TTC549 (cell line): ENCODE measurements at regions not wholly inside any gene's neighbourhood (a gene's known extent, or its start where the extent isn't known, plus 50 kb on each side); places are given as distances from the start of the nearest gene placed in this dataset.

Source experiments
- FAIRE-seq: peaks from 2 replicates; lab custom pipeline; 2012; peaks lifted over from hg19 to GRCh38; lab: Jason Lieb, UNC

DNA sequence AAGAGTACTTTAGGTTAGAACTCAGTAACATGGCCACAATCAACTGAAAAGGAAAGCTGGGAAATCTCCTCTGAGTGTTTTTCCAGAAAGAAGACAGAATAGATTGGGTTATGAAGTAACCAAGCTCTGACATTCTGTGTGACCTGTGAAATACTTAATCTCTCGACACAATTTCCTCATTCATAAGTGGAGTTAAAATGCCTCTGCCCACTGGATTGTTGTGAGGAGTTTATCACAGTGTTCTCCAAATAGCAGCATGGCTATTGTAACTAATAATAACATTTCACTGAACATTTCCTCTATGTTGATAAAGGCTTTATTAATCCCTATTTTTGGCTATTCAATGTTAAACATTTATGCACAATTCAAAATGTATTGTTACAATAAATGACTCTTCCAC lies 311.0 kb downstream of the GABRB2 start:
- no peak for FAIRE-seq

DNA sequence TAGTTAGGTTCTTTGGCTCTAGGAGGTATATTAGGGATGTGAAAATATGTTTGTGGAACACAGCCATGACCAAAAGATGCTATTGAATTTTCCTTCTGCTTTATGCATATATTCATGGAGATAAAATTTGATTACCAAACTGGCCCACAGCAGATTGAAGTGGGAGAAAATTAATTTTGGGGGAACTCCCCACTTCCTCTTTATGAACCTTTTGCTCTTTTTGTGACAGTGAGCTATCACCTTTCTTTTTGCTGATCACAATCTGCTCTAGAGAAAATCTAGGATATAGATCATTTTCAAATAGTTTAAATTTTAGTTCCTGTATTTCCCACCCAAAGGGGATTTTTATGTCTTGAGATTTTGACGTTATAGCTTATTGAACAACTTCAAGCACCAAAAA lies 313.0 kb downstream of the GABRB2 start:
- no peak for FAIRE-seq

DNA sequence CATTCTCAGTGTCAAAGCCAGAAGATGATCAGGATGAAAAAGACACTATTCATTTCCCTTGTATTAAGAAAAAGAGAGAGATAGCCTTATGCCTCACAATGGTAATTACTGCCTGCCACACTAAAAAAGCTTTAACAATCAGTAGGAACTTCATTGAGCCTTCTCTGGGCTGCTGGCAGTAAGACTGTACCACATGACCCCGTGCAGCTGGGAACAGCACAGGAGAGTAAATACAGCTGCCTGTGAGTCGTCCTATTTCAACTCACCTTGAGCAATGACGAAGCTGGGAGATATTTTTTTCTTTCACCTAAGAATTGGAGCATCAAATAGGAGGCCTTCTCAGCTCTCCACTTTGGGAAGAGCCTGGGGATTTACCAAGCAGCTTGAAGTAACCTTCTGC lies 316.3 kb downstream of the GABRB2 start:
- FAIRE-seq = no peak

DNA sequence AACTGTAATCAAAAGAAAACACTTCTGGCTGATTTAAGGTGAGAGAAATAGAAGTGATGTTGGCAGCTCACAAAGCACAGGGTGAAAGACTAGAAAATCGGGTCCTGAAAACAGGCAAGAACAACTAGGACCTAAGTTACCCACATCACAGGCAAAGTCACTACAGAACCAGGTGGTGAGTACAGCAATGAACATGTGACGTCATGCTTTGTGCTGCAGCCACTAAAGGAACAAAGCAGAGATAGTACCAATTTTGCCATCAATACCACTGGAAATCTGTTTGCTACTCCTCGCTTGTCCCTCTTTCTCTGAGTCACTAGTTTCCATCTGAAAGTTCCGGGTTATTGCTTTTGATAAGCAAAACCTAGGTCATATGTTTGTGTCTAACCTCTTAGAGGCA lies 326.7 kb downstream of the GABRB2 start:
- no peak for FAIRE-seq

DNA sequence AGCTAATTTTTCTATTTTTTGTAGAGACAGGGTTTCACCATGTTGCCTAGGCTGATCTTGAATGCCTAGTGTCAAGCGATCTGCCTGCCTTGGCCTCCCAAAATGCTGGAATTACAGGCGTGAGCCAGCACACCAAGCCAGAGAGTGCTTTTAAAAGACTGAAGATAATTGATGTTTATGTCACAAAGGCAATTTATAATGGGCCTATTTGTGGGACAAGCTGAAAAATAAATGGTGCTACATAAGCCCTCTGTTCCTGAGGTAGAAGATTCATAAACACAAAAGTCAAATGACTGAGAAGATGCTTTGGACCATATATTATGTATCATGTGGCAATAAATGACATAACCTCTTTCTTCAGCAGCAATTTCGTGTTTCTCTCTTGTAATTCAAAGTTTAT lies 329.6 kb downstream of the GABRB2 start:
- no peak for FAIRE-seq

DNA sequence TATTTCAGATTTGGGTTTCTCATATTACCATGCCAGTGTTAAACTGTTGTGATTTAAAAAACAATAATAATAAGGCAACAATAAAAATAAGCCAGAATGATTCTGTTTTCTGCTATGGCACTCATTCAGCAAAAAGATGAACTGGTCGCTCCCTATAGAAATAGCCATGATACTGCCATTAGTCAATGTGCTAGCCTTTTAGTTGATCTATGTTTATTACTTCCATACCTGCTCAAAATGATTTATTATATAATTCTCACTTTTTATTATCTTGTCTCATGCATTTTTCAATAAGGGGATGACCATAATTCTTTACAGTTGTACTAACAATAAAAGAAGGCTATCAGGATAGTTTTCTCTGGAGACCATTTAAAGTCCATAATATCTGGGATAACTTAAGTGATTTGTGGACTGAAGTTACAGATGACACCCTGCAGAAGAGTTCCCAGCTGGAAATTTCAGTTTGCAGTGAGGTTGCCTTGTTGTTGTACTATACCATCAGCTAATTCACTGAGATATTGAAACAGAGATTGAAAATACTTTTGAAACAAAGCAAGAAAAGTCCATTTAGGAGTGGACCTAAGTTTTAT lies 334.3 kb downstream of the GABRB2 start:
- FAIRE-seq = no peak

DNA sequence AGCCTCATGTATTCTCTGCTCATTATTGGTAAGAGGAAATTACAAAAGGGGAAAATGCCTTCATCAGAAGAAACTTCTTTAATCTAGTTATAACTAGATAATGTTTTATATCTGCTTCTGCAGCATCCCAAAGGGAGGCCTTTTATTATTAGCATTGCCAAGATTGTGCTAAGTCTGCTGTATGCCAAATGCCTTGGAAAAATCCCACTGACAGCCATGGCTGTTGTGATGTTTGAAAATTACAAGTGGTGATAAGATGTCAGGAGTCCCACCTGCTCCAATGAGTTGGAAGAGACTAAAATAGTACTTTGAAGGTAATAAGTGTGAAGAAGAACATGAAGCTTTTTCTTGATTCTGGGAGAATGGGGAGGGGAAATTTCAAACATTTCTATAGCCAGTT lies 345.0 kb downstream of the GABRB2 start:
- no peak for FAIRE-seq

DNA sequence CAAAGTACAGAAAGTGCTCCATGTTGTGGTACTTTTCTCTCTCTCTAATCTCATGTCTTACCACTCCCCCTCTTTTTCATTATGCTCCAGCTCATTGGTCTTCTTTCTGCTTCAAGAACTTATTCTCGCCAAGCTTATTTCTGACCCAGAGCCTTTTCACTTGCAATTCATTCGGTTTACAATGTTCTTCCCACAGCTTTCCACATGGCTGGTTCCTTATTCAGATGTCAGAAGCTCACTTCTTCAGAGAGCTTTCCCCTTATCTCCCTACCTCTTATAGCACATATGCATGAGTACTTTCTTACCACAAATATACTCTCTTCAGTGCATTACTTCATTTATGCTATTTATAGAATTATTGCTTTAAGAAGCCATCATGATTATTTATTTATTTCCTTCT lies 338.8 kb upstream of the ATP10B start:
- no peak for FAIRE-seq

DNA sequence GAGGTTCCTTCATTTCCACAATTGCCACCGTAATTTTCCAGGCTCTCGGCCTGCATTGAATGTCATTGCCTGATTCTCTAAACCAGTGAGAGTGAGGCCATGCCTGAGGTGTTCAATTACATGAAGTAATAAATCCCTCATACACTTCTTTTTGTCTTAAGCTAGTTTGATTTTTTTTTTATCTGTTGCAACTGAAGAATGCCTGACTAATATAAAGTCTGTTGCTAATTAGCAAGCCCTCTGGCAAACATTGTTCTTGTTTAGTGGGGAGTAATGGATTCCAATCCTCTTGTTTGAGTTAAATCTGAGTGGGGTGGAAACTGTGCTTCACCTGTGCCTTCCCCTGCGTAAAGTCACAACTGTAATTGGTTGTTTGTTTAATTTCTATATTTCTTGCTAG lies 338.1 kb upstream of the ATP10B start:
- no peak for FAIRE-seq

DNA sequence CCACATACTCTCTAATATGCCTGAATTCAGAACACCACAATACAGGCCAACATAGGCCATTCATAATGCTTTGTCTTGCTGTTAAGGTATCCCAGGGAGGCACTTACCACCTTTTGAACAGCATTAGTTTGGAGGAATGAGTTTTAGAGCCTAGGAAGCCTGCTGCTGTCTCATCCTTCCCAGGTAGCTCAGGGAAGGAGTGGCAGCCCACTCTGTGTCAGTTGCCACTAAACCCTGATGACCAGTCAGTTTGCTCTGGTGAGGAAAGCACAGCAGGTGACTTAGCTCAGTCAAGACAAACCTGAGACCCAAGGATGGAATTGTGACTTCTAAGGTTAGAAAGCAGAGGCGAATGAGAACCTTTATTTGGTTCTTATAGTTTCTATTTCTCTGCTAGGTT lies 337.4 kb upstream of the ATP10B start:
- no peak for FAIRE-seq

DNA sequence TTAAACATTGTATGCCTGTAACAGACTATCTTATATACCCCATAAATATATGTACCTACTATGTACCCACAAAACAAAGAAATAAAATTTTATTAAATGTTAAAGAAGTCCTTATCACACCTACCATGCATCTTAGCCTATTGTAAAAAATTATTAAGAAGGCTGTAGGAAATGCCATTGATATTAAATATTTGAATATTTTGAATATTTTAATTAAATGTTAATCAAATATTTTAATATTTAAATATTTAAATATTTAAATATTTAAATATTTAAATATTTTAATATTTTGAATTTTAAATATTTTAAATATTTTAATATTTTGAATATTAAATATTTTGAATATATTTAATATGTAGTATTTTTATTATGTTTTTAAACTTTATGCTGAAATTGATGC lies 331.5 kb upstream of the ATP10B start:
- peak; percentile 85 for FAIRE-seq

DNA sequence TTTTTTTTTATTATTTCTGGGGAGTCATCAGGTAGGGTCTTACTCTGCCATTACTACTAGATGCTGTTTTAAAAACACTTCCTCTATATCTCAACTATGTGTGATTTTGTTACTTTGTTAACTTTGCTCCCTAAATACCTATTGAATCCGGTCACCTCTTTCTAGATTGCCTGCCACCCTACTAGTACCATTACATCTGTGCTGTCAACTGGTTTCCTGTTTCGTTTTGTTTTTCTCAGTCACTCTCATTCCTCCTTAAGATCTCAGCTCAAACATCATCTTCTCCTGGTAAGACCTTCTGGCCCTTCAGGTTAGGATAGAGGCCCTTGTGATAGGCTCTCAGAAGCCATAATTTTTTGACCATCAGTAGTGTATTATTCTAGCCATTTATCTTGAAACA lies 324.2 kb upstream of the ATP10B start:
- no peak for FAIRE-seq

DNA sequence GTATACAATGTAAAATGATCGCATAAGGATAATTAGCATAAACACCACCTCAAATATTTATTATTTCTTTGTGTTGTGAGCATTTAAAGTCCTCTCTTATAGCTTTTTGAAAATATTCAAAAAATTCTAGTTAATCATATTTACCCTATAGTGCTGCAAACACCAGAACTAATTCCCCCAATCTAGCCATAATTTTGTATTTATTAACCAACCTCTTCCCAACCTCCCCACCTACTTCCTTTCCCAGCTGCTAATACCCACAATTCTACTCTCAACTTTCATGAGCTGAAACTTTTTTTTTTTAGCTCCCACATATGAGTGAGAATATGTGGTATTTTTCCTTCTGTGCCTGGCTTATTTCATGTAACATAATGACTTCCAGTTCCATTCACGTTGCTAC lies 317.8 kb upstream of the ATP10B start:
- no peak for FAIRE-seq

DNA sequence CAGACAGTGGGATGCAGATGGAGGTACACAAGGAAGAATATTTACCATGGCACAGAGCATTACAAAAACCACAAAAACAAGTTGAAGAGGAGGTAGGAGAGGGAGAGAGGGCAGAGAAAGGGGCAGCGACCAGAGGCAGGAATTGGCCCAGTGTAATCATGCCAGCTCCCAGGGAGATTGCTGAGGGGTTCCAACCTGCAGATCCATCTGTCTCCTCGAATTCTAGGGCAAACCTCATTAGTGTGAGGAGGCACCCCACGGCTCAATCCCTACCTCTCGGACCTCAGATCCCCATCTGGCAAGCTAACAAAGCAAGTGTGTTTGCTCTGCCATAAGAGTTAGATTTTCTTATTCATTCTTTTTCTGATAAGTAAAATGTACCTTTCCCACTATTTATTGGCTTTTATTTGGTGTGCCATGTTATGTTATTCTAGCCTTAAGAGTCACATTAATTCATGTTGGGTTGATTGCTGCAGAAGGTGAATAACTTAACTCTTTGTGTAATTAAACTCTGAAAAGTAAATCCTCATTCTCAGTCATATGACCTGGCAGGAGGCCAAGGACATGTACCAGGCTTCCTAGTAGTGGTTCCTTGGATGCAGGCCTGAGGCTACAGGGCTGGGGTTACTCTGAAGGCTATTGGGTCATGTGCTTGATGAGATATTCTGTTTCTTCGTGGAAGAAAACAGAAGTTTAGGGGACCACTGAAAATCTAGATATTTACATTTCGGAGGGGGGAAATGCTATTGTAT lies 315.2 kb upstream of the ATP10B start:
- FAIRE-seq = no peak

DNA sequence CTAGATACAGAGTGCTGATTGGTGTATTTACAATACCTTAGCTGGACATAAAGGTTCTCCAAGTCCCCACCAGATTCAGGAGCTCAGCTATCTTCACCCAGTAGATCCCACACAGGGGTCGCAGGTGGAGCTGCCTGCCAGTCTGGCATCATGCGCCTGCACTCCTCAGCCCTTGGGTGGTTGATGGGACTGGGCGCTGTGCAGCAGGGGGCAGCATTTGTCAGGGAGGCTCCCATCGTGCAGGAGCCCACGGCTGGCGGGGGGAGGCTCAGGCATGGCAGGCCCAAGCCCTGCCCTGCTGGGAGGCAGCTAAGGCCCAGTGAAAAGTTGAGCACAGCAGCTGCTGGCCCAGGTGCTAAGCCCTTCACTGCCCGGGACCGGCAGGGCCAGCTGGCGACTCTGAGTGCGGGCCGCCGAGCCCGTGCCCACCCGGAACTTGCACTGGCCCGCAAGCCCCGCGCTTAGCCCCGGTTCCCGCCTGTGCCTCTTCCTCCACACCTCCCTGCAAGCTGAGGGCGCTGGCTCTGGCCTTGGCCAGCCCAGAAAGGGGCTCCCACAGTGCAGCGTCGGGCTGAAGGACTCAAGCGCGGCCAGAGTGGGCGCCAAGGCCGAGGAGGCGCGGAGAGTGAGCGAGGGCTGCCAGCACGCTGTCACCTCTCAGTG lies 314.1 kb upstream of the ATP10B start:
- FAIRE-seq = no peak

DNA sequence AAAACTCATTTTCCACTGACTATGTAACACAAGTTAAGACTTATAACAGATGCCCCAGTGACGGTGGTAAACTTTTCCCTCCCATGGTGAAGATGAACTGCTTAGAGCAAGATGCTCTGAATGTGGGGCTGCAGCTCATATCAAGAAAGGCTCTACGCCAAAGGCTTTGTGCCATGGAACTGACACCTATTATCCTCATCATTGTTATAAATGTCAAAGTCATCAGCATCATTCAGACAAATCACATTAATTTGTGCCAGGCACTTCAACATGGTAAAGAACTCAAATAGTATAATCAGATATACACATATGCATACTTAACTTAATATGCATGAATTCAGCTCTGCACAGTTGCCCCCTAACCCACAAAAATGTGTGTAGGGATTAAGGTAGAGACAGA lies 305.9 kb upstream of the ATP10B start:
- FAIRE-seq = no peak

DNA sequence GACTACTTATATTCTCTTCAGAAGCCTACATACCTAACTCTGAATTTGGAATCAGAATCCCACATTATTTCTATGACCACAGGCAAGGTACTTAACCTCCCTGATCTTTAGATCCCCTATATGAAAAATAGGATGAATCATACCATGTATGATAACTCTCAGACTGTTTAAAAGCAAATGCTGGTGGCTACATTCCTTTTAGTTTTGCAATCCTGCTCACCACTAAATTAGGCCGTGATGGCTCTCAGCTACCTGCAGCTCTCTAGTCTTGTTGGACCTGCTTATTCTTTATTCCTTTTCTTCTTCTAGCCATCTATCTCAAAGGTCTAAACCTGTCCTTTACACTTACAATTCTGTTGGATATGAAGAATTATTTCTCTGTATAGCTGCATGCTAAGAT lies 303.4 kb upstream of the ATP10B start:
- FAIRE-seq = no peak

DNA sequence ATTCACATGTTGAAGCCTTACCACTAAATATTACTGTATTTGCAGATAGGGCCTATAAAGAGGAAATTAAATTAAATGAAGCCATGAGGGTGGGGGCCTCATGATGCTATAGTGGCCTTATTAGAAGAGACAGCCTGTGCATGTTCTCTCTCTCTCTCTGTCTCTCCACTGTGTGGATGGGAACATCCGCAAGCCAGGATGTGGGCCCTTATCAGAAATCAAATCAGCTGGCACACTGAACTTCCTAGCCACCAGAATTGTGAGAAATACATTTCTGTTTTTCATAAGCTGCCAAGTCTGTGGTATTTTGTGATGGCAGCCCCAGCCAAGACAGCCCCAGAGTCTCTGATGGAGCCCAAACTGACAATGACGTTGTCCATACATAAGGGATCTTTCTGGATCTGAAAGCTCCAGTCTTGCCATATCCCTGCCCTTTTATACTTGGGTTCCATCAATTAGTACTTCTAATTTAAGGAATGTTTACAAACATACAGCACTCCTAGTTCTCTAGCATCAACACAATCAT lies 300.5 kb upstream of the ATP10B start:
- no peak for FAIRE-seq

DNA sequence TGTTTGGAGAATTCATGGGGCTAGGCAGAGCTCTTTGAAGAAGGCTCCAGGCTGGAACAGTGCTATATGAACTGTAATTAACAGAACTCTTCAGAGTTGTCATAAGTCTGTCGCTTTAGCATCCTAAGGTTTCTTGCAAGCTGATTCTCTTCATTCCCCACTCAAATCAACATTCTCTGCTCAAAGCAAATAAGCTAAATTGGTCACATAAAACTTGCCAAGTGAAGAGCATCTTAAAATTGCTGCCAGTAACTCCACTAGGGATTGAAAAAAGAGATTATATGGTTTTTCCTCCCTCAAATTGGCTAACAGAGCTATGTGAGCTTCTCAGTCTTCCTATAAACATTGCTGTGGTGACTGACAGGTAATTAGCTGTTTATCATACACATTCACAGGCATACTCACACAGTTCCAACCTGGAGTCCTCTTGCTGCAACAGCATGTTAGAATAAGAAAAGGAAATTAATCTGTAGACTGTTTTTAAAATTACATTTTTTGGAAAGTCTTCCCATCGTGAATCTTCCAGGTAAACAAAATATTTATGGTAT lies 298.5 kb upstream of the ATP10B start:
- FAIRE-seq = no peak

DNA sequence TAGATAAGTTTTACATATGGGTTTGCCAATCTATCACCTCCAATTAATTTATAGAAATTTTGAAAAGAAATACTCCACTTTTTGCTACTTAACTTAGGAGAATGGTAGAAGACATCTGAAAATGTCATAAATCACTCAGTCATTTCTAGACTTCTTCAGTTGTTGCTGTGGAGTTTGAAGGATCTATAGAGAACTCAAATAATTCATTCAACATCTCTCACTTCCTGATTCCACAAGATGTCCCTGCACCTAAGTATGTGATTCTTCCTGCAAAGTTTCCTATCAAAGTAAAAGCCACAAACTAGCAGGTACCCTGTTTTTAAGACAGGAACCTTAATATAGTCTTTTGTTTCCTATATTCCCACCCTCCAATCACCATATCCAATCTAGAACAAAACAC lies 297.1 kb upstream of the ATP10B start:
- FAIRE-seq = no peak

DNA sequence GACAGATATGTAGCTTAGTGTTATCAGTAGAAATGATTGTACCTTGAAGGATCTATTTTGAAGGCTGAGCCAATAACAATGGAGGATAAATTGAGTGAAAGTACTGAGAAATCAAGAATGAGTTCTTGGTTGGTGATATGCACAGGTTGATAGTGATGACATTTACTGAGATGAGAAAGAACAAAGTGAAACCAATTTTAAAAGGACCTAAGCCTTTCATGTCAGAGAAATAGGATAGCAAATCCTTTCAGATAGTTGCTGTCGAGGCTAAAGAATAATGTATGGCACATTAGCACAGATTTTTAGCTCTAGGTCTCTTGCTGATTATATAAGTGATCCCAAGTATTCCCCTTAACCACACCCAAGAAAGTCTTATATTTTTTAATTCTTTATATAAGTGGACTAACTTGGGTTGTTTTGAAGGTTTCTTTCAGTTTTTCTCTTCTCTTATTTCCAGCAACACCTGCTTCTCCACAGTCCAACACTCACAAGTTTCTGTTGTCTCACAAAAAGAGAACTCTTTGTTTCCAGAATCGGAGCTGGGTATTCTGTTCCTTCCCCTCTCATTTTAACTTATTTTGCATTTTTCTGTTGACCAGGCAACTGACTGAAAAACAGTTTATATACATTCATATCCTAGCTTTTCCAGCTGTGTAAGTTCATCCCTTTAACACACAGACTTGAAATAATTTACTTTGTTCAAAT lies 286.9 kb upstream of the ATP10B start:
- no peak for FAIRE-seq

DNA sequence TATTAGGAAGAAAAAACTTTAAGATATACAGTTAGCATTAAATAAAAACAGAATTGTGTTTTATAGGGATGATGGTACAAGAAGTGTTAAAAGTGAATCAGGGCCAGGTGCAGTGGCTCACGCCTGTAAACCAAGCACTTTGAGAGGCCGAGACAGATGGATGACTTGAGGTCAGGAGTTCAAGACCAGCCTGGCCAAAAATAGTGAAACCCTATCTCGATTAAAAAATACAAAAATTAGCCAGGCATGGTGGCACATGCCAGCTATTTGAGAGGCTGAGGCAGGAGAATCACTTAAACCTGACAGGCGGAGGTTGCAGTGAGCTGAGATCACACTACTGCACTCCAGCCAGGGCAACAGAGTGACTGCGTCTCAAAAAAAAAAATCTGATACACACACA lies 282.9 kb upstream of the ATP10B start:
- FAIRE-seq = no peak

DNA sequence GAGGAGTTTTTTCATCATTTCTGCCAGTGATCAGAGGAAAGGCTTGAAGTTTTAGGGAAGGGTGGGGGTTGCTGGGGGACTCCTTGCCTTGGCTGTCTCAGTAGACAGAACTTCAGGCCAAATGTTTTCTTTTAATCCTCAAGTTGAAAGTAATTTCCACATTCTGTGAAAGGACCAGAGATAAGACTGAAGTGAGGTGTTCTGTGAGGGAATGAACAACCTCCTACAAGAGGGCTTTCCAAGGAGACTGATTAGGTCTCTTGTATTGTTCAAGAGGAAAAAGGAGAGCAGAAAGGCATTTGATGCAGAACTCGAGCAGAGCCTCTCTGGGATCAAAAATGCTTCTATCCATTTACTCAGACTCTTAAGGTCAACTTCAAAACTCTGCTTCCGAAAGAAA lies 282.1 kb upstream of the ATP10B start:
- FAIRE-seq = no peak
